Gastrocnemius medialis (tissue), 4 donors: ENCODE measurements at regions not wholly inside any gene's neighbourhood (a gene's known extent, or its start where the extent isn't known, plus 50 kb on each side); places are given as distances from the start of the nearest gene placed in this dataset.

Experiments
- ATAC-seq, 2 donors: fragments of 150-250 bp; one replicate each; pipeline ENCODE4 v1.9.1; 2016
- DNase-seq, 2 donors: peaks; one replicate each; pipeline ENCODE4 v3.0.0-alpha.2; 2019
- H3K27ac ChIP-seq, 4 donors: fragments of 200-600 bp; sonication (generic); 1 replicate in 1 of 4; 2 replicates in 3 of 4; pipeline ENCODE4 v1.5.1; 2016 to 2018; ENCODE audit warnings: mild to moderate bottlenecking in 2 of 4, moderate library complexity in 1 of 4
- H3K27me3 ChIP-seq, 3 donors: fragments of 200-600 bp; sonication (generic) in 2 of 3; 1 replicate in 1 of 3; 2 replicates in 2 of 3; pipeline versions ENCODE4 v1.5.1 to v1.6.0; 2016 to 2019; ENCODE audit warnings: mild to moderate bottlenecking in 1 of 3, moderate library complexity in 1 of 3
- H3K36me3 ChIP-seq, 2 donors: fragments of 200-600 bp; sonication (generic) in 1 of 2; one replicate each; pipeline ENCODE4 v1.5.1; 2017 to 2018
- H3K4me1 ChIP-seq, 2 donors: fragments of 200-600 bp; sonication (generic) in 1 of 2; one replicate each; pipeline ENCODE4 v1.5.1; 2016 to 2017; ENCODE audit warnings: mild to moderate bottlenecking in 2 of 2
- H3K4me3 ChIP-seq, 4 donors: fragments of 200-600 bp; sonication (generic) in 3 of 4; 1 replicate in 1 of 4; 2 replicates in 3 of 4; pipeline ENCODE4 v1.5.1; 2016 to 2019; ENCODE audit warnings: mild to moderate bottlenecking in 2 of 4
- H3K9me3 ChIP-seq, 3 donors: fragments of 200-600 bp; sonication (generic) in 2 of 3; 1 replicate in 1 of 3; 2 replicates in 2 of 3; pipeline ENCODE4 v1.5.1; 2016 to 2019
- POLR2A ChIP-seq, 2 donors: fragments of 450-650 bp; IDR thresholded peaks; one replicate each; pipeline ENCODE4 v1.6.1; 2017; ENCODE audit warnings: antibody characterized with exemption in 2 of 2, mild to moderate bottlenecking in 2 of 2, moderate library complexity in 2 of 2
- in situ Hi-C, 4 donors: fragments of 200-750 bp; cut with MboI; loops; one replicate each; pipeline versions ENCODE4 v1.15.0 to v1.8.0; 2017; ENCODE audit warnings: low sequenced_read_pairs in 4 of 4
- intact Hi-C: fragments of 100-400 bp; cut with DNase I; formaldehyde crosslinking; loops from one replicate; pipeline ENCODE4 v1.15.1; 2023; ENCODE audit warnings: low total_unique reads
- TF ChIP-seq, protein P1 (sequence below), 5 experiments: fragments of 450-650 bp in 3 of 5; fragments of 200-600 bp in 2 of 5; sonication (generic) in 2 of 5; IDR thresholded peaks in 4 of 5; conservative IDR thresholded peaks in 1 of 5; 1 replicate in 4 of 5; 2 replicates in 1 of 5; pipeline ENCODE4 v1.5.1; 2016 to 2019; ENCODE audit warnings: antibody characterized with exemption in 5 of 5, mild to moderate bottlenecking in 3 of 5, moderate library complexity in 3 of 5

DNA sequence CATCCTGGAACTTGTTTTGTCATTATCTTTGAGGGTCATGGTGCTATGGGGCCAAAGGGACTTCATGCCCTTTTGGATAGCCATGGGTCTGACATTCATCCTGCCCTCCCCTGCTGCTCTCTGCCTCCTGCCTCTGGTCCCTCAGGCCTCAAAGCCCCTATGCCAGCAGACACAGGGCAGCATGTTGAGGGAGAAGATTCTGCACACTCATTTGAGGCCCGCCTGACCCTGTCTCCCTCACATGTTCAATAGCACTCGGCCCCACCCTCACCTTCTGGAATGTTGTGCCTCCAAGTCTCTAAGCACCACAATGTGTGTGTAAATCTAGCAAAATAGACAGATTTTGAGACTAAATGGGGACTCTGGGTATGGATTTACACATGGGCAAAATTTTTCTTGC lies 178.7 kb upstream of the ANKRD28 start:
- Histone ChIP-seq H3K4me3 (no peak overlapping the region), H3K9me3 (no peaks in the 10 kb centered on the region), H3K27ac (peak overlapping the region in 2 of 4 donors; percentile 30 to 52), H3K36me3 (no peaks in the 10 kb centered on the region), H3K4me1 (no peaks in the 10 kb centered on the region), H3K27me3 (no peaks in the 10 kb centered on the region)
- ATAC-seq, result no peak
- in situ Hi-C loops, result no loop called here
- intact Hi-C loops, result no loop called here
- TF ChIP-seq POLR2A (IDR thresholded peaks at IDR 0.05), result no peak
- DNase-seq, result no peak

DNA sequence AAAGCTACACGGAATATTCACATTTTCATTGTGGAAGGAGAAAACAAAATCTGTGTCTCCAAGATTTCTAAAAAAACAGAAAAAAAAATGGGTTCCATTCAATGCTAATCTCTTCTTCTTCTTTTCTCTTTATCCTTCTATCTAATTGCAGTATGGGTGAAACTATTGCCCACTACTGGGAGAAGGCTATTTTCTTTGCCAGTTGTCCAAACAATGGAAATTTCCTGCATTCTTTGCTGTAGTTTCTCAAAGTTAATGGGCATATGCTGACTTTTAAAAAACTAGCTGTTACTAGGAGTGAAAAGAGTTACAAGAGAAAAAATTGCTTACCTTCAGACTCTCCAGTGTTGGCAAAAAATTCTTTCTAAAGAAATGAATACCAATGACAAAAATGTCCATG lies 179.3 kb upstream of the ANKRD28 start:
- no peak for TF ChIP-seq POLR2A (IDR thresholded peaks at IDR 0.05)
- TF ChIP-seq, protein P1, sequence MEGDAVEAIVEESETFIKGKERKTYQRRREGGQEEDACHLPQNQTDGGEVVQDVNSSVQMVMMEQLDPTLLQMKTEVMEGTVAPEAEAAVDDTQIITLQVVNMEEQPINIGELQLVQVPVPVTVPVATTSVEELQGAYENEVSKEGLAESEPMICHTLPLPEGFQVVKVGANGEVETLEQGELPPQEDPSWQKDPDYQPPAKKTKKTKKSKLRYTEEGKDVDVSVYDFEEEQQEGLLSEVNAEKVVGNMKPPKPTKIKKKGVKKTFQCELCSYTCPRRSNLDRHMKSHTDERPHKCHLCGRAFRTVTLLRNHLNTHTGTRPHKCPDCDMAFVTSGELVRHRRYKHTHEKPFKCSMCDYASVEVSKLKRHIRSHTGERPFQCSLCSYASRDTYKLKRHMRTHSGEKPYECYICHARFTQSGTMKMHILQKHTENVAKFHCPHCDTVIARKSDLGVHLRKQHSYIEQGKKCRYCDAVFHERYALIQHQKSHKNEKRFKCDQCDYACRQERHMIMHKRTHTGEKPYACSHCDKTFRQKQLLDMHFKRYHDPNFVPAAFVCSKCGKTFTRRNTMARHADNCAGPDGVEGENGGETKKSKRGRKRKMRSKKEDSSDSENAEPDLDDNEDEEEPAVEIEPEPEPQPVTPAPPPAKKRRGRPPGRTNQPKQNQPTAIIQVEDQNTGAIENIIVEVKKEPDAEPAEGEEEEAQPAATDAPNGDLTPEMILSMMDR (IDR thresholded peaks at IDR 0.05 in 4 of 5, conservative IDR thresholded peaks at IDR 0.05 in 1 of 5), result no peak
- in situ Hi-C loops, result no loop called here

DNA sequence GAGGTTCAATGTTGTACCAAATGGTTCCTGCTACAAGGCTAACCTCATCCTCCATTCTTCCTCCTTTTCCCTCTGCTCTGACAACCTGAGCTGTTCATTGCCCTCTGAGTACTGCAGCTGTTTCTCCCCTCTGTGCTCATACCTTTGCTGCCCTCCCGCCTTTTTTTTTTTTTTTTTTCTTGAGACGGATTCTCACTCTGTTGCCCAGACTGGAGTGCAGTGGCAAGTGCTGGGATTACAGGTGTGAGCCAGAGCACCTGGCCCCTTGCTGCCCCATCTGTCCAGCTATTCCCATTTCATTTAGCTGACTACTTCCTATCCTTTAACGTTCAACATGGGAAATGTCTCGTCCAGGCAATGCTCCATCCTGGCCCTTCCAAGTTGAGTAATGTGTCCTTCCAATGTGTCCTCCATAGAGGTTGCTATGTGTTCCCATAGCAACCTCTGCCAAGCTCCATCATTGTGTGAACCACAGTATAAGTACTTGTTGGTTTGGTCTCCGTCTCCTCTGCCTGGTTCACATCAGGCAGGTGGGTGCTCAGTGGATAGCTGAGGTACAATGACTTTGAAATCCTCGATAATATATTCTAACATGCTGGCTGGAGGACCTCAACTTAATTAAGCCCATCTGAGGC lies 179.9 kb upstream of the ANKRD28 start:
- TF ChIP-seq, protein P1 (IDR thresholded peaks at IDR 0.05 in 4 of 5, conservative IDR thresholded peaks at IDR 0.05 in 1 of 5), result peak in 1 of 5 experiments; percentile 5
- TF ChIP-seq POLR2A (IDR thresholded peaks at IDR 0.05), result no peak
- Histone ChIP-seq H3K27me3 (no peaks in the 10 kb centered on the region), H3K4me3 (no peak overlapping the region), H3K4me1 (peaks cover 8 to 9% of the 10 kb centered on the region in 2 donors), H3K9me3 (no peaks in the 10 kb centered on the region), H3K27ac (peak overlapping the region in 1 of 4 donors; percentile 52), H3K36me3 (no peaks in the 10 kb centered on the region)
- DNase-seq (no peak), ATAC-seq (no peak)
- in situ Hi-C loops, result no loop called here
- intact Hi-C loops, result no loop called here

More for the DNA sequence above, 179.3 kb upstream of the ANKRD28 start:
- peaks cover 3% of the 10 kb centered on the region in 2 donors for H3K4me1 ChIP-seq
- intact Hi-C loops, result no loop called here
- peak overlapping the region in 2 of 4 donors; percentile 30 to 52 for H3K27ac ChIP-seq
- no peaks in the 10 kb centered on the region for H3K9me3 ChIP-seq
- H3K36me3 ChIP-seq, result no peaks in the 10 kb centered on the region
- no peak overlapping the region for H3K4me3 ChIP-seq
- no peaks in the 10 kb centered on the region for H3K27me3 ChIP-seq
- ATAC-seq (no peak), DNase-seq (no peak)

DNA sequence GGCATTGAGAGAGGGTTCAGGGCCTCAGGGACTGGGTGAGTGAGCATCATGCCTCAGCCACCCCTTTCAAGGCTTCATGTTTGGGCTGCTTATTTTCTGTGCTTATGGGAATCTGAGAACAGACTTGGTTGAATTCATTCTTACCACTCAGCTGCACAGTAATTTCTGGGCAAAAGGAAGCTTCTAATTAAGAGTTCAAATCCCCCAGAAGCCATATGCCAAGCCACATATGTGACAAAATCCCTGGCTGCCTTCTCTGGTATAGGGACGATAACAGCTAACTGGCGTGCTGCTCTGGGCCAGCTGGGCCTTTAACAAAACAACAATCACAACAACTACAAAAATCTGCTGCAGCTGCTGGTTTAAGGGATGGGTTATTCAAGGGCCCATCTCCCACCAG lies 181.0 kb upstream of the ANKRD28 start:
- ATAC-seq, result no peak
- no peak overlapping the region for H3K4me3 ChIP-seq
- no peaks in the 10 kb centered on the region for H3K36me3 ChIP-seq
- H3K27me3 ChIP-seq, result no peaks in the 10 kb centered on the region
- peak overlapping the region in 1 of 4 donors; percentile 87 for H3K27ac ChIP-seq
- H3K9me3 ChIP-seq, result no peaks in the 10 kb centered on the region
- TF ChIP-seq POLR2A (IDR thresholded peaks at IDR 0.05), result no peak
- TF ChIP-seq, protein P1 (IDR thresholded peaks at IDR 0.05 in 4 of 5, conservative IDR thresholded peaks at IDR 0.05 in 1 of 5), result no peak
- intact Hi-C loops, result no loop called here
- peaks cover 17 to 18% of the 10 kb centered on the region in 2 donors for H3K4me1 ChIP-seq
- in situ Hi-C loops, result no loop called here
- no peak for DNase-seq

DNA sequence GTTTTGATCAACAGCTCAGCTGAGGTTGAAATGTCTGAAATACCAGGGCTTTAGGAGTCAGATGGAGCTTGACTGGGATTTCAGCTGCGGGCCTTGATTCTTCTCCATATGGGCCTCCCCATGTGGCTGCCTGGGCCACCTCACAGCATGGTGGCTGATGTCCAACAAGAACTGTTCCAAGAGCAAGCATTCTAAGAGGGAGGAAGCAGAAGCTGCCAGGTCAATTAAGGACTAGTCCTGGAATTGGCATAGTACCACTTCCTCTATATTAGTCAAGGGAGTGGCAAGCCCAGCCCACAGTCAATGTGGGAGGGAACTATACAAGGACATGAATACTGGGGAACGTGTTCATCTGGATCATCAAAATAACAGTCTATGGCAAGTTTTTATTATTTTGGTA lies 181.7 kb upstream of the ANKRD28 start:
- Histone ChIP-seq H3K9me3 (no peaks in the 10 kb centered on the region), H3K27ac (peak overlapping the region; percentile 20 to 92 (median 60)), H3K36me3 (no peaks in the 10 kb centered on the region), H3K4me1 (peaks cover 18 to 19% of the 10 kb centered on the region in 2 donors), H3K27me3 (no peaks in the 10 kb centered on the region), H3K4me3 (no peak overlapping the region)
- TF ChIP-seq, protein P1 (IDR thresholded peaks at IDR 0.05 in 4 of 5, conservative IDR thresholded peaks at IDR 0.05 in 1 of 5), result no peak
- no peak for TF ChIP-seq POLR2A (IDR thresholded peaks at IDR 0.05)
- in situ Hi-C loops (no loop called here), intact Hi-C loops (no loop called here)
- no peak for ATAC-seq
- no peak for DNase-seq
